ENCODE measurements at regions not wholly inside any gene's neighbourhood (a gene's known extent, or its start where the extent isn't known, plus 50 kb on each side); places are given as distances from the start of the nearest gene placed in this dataset.

GRCh38 chr5:173689171-173689736 is 72.8 kb upstream of the BOD1 start (continued):
- no peak for TF ChIP-seq NFAT5 (CRISPR knock-in tag; IDR thresholded peaks at IDR 0.05)
- TF ChIP-seq GABPB1 (CRISPR knock-in tag; IDR thresholded peaks at IDR 0.05) = no peak; the same call in 1 of the 2 replicates
- no peak for TF ChIP-seq HMGA1 (CRISPR knock-in tag; conservative IDR thresholded peaks at IDR 0.05)
- TF ChIP-seq NR3C1 (CRISPR knock-in tag; IDR thresholded peaks at IDR 0.05) = no peak
- no peak for TF ChIP-seq ZNF251 (CRISPR knock-in tag; IDR thresholded peaks at IDR 0.05)
- TF ChIP-seq ZNF713 (CRISPR knock-in tag; IDR thresholded peaks at IDR 0.05) = no peak
- TF ChIP-seq ZBTB14 (CRISPR knock-in tag; IDR thresholded peaks at IDR 0.05) = no peak
- no peak for TF ChIP-seq TBX3 (IDR thresholded peaks at IDR 0.05; ENCODE audit: borderline replicate concordance)
- no peak for TF ChIP-seq EHMT2 (IDR thresholded peaks at IDR 0.05; ENCODE audit: borderline replicate concordance, low read depth, low read length)
- no peak for TF ChIP-seq RNF2 (conservative IDR thresholded peaks at IDR 0.05; ENCODE audit: low read depth)
- TF ChIP-seq CTCF (CRISPR knock-in tag; IDR thresholded peaks at IDR 0.05) = no peak
- no peak for TF ChIP-seq HNF4A (CRISPR knock-in tag; IDR thresholded peaks at IDR 0.05)
- no peak for TF ChIP-seq TEF (CRISPR knock-in tag; IDR thresholded peaks at IDR 0.05)
- no peak for TF ChIP-seq MEIS2 (CRISPR knock-in tag; IDR thresholded peaks at IDR 0.05)
- TF ChIP-seq SIX1 (CRISPR knock-in tag; IDR thresholded peaks at IDR 0.05; ENCODE audit: borderline replicate concordance) = peak; percentile 55; the same call in 1 of the 2 replicates
- TF ChIP-seq JUN (CRISPR knock-in tag; IDR thresholded peaks at IDR 0.05) = no peak
- no peak for TF ChIP-seq ATF7 (IDR thresholded peaks at IDR 0.05)
- TF ChIP-seq ATF7 (CRISPR knock-in tag; IDR thresholded peaks at IDR 0.05) = no peak
- no peak for TF ChIP-seq LBX2 (CRISPR knock-in tag; IDR thresholded peaks at IDR 0.05; ENCODE audit: borderline replicate concordance)
- TF ChIP-seq SP2 (CRISPR knock-in tag; IDR thresholded peaks at IDR 0.05) = no peak
- TF ChIP-seq MAF1 (CRISPR knock-in tag; IDR thresholded peaks at IDR 0.05; ENCODE audit: borderline replicate concordance) = no peak

Data from HepG2 (cell line).